Fibroblast of lung (primary cell): ENCODE measurements at regions not wholly inside any gene's neighbourhood (a gene's known extent, or its start where the extent isn't known, plus 50 kb on each side); places are given as distances from the start of the nearest gene placed in this dataset.

Experiments
- DNase-seq, 2 donors: peaks; one replicate each; pipeline versions ENCODE4 v3.0.0 to v3.0.0-alpha.2; 2010; ENCODE audit warnings: low read depth in 2 of 2
- H2AFZ ChIP-seq: 2 replicates; pipeline ENCODE4 v1.5.1; 2012; ENCODE audit warnings: low read length, control low read depth, inconsistent platforms
- H3K27ac ChIP-seq: 2 replicates; pipeline ENCODE4 v1.5.1; 2011; ENCODE audit warnings: low read length, control low read depth; ENCODE audit not compliant: insufficient read depth
- H3K27me3 ChIP-seq: 2 replicates; pipeline ENCODE4 v1.5.1; 2011; ENCODE audit warnings: mild to moderate bottlenecking, low read length; ENCODE audit not compliant: control insufficient read depth, insufficient read depth
- H3K36me3 ChIP-seq: 2 replicates; pipeline ENCODE4 v1.5.1; 2011; ENCODE audit warnings: low read length; ENCODE audit not compliant: control insufficient read depth, insufficient read depth
- H3K4me1 ChIP-seq: 2 replicates; pipeline ENCODE4 v1.5.1; 2011; ENCODE audit warnings: low read length; ENCODE audit not compliant: control insufficient read depth, insufficient read depth; ENCODE audit errors: extremely low read depth
- H3K4me2 ChIP-seq: 2 replicates; pipeline ENCODE4 v1.5.1; 2011; ENCODE audit warnings: low read length, control low read depth; ENCODE audit not compliant: insufficient read depth; ENCODE audit errors: extremely low read depth
- H3K4me3 ChIP-seq, 4 experiments: fragments of 200-600 bp in 1 of 4; sonication (generic) in 1 of 4; replicated peaks in 1 of 4; 2 replicates each; pipeline ENCODE4 v1.5.1; 2011 to 2016; ENCODE audit warnings: low read length in 4 of 4, low read depth in 3 of 4, mild to moderate bottlenecking in 3 of 4, control low read depth in 2 of 4, inconsistent platforms in 1 of 4, mixed read lengths in 1 of 4; ENCODE audit not compliant: insufficient read depth in 1 of 4; ENCODE audit errors: control extremely low read depth in 1 of 4
- H3K79me2 ChIP-seq: 2 replicates; pipeline ENCODE4 v1.5.1; 2012; ENCODE audit warnings: mild to moderate bottlenecking, low read length, inconsistent platforms; ENCODE audit not compliant: control insufficient read depth, insufficient read depth
- H3K9ac ChIP-seq: 2 replicates; pipeline ENCODE4 v1.5.1; 2011; ENCODE audit warnings: mild to moderate bottlenecking, low read length, control low read depth; ENCODE audit not compliant: insufficient read depth
- H3K9me3 ChIP-seq: 2 replicates; pipeline ENCODE4 v1.5.1; 2012; ENCODE audit warnings: low read depth, low read length; ENCODE audit not compliant: control insufficient read depth, insufficient read depth
- H4K20me1 ChIP-seq: 2 replicates; pipeline ENCODE4 v1.5.1; 2011; ENCODE audit warnings: low read length; ENCODE audit not compliant: control insufficient read depth, insufficient read depth; ENCODE audit errors: extremely low read depth
- EZH2 ChIP-seq: IDR thresholded peaks from 2 replicates; pipeline ENCODE4 v1.5.1; 2012; ENCODE audit warnings: low read length, control low read depth, mild to moderate bottlenecking; ENCODE audit errors: missing control alignments
- TF ChIP-seq, protein P1 (sequence below), 2 donors: IDR thresholded peaks in 1 of 2; conservative IDR thresholded peaks in 1 of 2; 1 replicate in 1 of 2; 2 replicates in 1 of 2; pipeline ENCODE4 v1.5.1; 2011 to 2012; ENCODE audit warnings: low read length in 2 of 2, control low read depth in 1 of 2, inconsistent platforms in 1 of 2, low read depth in 1 of 2, mild to moderate bottlenecking in 1 of 2

DNA sequence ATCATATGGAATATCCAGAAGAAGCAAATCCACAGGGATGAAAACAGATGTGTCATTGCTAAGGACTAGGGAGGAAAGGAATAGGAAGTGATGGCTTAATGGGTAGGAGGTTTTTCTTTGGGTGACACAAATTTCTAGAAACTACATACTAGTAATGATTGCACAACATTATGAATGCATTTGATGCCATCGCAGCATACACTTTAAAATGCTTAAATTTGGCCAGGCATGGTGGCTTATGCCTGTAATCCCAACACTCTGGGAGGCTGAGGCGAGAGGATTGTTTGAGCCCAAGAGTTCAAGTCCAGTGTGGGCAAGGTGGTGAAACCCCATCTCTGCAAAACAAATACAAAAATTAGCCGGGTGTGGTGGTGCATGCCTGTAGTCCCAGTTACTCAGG, 1370.8 kb downstream of the AACS start:
- Histone ChIP-seq H3K79me2 (no peaks in the 10 kb centered on the region), H3K27me3 (no peaks in the 10 kb centered on the region), H3K9me3 (no peaks in the 10 kb centered on the region), H3K36me3 (no peaks in the 10 kb centered on the region), H3K9ac (no peak overlapping the region), H4K20me1 (no peaks in the 10 kb centered on the region), H3K4me1 (no peaks in the 10 kb centered on the region), H2AFZ (no peak overlapping the region), H3K27ac (no peak overlapping the region), H3K4me2 (no peak overlapping the region), H3K4me3 (no peak overlapping the region)
- TF ChIP-seq, protein P1, sequence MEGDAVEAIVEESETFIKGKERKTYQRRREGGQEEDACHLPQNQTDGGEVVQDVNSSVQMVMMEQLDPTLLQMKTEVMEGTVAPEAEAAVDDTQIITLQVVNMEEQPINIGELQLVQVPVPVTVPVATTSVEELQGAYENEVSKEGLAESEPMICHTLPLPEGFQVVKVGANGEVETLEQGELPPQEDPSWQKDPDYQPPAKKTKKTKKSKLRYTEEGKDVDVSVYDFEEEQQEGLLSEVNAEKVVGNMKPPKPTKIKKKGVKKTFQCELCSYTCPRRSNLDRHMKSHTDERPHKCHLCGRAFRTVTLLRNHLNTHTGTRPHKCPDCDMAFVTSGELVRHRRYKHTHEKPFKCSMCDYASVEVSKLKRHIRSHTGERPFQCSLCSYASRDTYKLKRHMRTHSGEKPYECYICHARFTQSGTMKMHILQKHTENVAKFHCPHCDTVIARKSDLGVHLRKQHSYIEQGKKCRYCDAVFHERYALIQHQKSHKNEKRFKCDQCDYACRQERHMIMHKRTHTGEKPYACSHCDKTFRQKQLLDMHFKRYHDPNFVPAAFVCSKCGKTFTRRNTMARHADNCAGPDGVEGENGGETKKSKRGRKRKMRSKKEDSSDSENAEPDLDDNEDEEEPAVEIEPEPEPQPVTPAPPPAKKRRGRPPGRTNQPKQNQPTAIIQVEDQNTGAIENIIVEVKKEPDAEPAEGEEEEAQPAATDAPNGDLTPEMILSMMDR (conservative IDR thresholded peaks at IDR 0.05 in 1 of 2, IDR thresholded peaks at IDR 0.05 in 1 of 2; ENCODE audit: low read depth in 1 of 2, low read length in 2 of 2) = no peak
- no peak for TF ChIP-seq EZH2
- DNase-seq = no peak

DNA sequence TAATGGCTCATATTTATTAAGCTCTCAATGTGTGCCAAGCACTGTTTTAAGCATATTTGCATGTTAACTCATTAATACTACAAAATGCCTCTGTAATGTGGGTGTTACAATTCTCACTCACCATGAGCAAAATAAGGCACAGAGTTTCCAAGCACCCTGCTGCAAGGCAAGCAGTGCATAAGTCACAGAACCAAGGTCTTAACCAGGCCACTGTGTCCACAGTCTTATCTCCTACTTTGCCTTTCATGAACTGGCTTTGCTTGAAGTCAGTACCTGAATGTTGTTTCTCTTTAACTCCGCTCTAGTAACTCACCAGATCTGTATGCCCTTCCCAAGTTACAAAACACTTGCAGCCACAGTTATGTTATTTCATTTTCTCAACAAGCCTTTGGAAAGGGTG, 1372.7 kb downstream of the AACS start:
- Histone ChIP-seq H3K79me2 (no peaks in the 10 kb centered on the region), H3K9me3 (no peaks in the 10 kb centered on the region), H3K4me2 (no peak overlapping the region), H3K9ac (no peak overlapping the region), H3K4me1 (no peaks in the 10 kb centered on the region), H3K4me3 (no peak overlapping the region), H3K36me3 (no peaks in the 10 kb centered on the region), H3K27me3 (no peaks in the 10 kb centered on the region), H3K27ac (no peak overlapping the region), H2AFZ (no peak overlapping the region), H4K20me1 (no peaks in the 10 kb centered on the region)
- TF ChIP-seq, protein P1 (conservative IDR thresholded peaks at IDR 0.05 in 1 of 2, IDR thresholded peaks at IDR 0.05 in 1 of 2; ENCODE audit: low read depth in 1 of 2, low read length in 2 of 2) = no peak
- no peak for TF ChIP-seq EZH2
- DNase-seq = no peak

DNA sequence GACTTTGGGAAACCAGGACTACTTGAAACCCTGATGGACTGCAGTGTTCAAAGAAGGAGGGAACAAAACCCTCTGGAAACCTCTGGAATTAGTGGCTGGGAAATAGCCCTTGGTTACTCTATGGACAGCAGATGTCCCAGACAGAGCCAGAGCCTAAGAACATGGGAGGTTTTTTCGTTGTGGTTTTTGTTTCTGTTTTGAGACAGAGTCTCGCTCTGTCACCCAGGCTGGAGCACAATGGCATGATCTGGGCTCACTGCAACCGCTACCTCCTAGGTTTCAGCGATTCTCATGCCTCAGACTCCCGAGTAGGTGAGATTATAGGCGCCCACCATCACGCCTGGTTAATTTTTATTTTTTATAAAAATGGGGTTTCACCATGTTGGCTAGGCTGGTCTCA, 1378.7 kb downstream of the AACS start:
- Histone ChIP-seq H3K27ac (no peak overlapping the region), H3K36me3 (no peaks in the 10 kb centered on the region), H3K4me1 (no peaks in the 10 kb centered on the region), H2AFZ (no peak overlapping the region), H3K9ac (no peak overlapping the region), H4K20me1 (no peaks in the 10 kb centered on the region), H3K27me3 (no peaks in the 10 kb centered on the region), H3K9me3 (no peaks in the 10 kb centered on the region), H3K4me2 (no peak overlapping the region), H3K79me2 (no peaks in the 10 kb centered on the region), H3K4me3 (no peak overlapping the region)
- no peak for DNase-seq
- TF ChIP-seq, protein P1 (conservative IDR thresholded peaks at IDR 0.05 in 1 of 2, IDR thresholded peaks at IDR 0.05 in 1 of 2; ENCODE audit: low read depth in 1 of 2, low read length in 2 of 2) = no peak
- TF ChIP-seq EZH2 = no peak
